ENCODE measurements at regions not wholly inside any gene's neighbourhood (a gene's known extent, or its start where the extent isn't known, plus 50 kb on each side); places are given as distances from the start of the nearest gene placed in this dataset.

DNA sequence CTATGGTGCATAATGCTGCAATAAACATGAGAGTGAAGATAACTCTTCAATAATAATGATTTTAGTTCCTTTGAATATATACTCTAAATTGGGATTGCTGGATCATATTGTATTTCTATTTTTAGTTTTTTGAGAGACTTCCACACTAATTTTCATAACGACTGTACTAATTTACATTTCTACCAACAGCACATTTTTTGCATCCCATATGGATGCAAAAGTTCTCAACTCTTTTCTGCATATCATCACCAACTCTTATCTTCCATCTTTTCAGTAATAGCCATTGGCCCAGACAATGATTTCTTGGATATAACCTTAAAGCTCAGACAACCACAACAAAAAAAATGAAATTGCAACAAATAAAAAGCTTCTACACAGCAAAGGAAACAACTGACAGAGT is 1082.4 kb downstream of the CNTNAP5 start:
- TF ChIP-seq, protein P1, sequence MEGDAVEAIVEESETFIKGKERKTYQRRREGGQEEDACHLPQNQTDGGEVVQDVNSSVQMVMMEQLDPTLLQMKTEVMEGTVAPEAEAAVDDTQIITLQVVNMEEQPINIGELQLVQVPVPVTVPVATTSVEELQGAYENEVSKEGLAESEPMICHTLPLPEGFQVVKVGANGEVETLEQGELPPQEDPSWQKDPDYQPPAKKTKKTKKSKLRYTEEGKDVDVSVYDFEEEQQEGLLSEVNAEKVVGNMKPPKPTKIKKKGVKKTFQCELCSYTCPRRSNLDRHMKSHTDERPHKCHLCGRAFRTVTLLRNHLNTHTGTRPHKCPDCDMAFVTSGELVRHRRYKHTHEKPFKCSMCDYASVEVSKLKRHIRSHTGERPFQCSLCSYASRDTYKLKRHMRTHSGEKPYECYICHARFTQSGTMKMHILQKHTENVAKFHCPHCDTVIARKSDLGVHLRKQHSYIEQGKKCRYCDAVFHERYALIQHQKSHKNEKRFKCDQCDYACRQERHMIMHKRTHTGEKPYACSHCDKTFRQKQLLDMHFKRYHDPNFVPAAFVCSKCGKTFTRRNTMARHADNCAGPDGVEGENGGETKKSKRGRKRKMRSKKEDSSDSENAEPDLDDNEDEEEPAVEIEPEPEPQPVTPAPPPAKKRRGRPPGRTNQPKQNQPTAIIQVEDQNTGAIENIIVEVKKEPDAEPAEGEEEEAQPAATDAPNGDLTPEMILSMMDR (IDR thresholded peaks at IDR 0.05), result no peak
- no peak for TF ChIP-seq ZFX (IDR thresholded peaks at IDR 0.05; ENCODE audit: borderline replicate concordance)

All from 22Rv1 (cell line).